ENCODE measurements at regions not wholly inside any gene's neighbourhood (a gene's known extent, or its start where the extent isn't known, plus 50 kb on each side); places are given as distances from the start of the nearest gene placed in this dataset.

DNA sequence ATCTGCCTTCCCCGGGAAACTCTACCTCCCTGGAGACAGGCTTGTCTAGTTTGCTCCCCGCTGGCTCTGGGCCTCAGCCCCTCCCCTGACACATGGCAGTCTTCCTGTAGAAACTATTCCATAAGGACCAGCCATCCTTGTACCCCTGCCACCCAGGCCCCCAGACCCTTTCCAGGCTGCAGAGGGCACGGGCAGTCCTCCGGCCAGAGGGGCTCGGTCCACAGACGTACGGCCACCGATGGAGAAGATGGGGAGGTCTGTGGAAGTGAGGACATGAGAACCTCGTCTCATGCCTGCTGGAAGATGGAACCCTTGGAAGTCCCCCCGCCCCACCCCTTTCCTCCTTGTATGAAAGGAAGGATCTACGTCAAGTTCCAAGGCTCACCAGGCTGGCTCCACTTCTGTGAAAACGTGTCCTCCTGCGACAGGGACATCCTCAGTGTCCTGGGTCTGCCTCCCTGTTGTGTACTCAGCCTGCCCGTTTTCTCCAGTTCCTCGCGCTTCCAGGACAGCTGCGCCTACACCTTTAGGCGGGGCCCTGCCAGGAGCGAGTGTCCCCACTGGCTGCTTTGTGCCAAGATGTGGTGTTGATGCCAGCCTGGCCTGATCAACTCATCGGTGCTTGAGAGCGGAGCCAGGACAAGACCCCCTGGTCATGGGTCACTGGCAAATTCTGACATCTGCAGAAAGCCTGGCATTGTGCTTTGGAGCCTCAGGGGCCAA is 414.9 kb downstream of the GLRX3 start:
- Histone ChIP-seq H3K36me3 (ENCODE audit: control insufficient read depth, insufficient read depth, low read length) (no peaks in the 10 kb centered on the region), H2AK9ac (replicated peaks; ENCODE audit: low read depth, low read length, poor library complexity) (no peak overlapping the region), H3K4ac (ENCODE audit: low read depth, low read length) (no peak overlapping the region), H3K23ac (ENCODE audit: low read depth, low read length) (no peak overlapping the region), H2BK120ac (ENCODE audit: low read depth, low read length) (no peak overlapping the region), H4K5ac (ENCODE audit: low read depth, low read length) (no peak overlapping the region), H3K27ac (ENCODE audit: insufficient read depth, low read length) (no peak overlapping the region), H3K4me2 (ENCODE audit: low read depth, low read length) (no peak overlapping the region), H2AFZ (replicated peaks; ENCODE audit: low read length, poor library complexity) (no peak overlapping the region), H4K8ac (ENCODE audit: low read depth in 2 of 2, low read length in 2 of 2) (no peak overlapping the region), H3K14ac (replicated peaks; ENCODE audit: low read depth, low read length) (no peak overlapping the region), H4K91ac (ENCODE audit: insufficient read depth, low read depth, low read length) (no peak overlapping the region), H3K56ac (ENCODE audit: extremely low read depth, insufficient read depth, low read length) (no peak overlapping the region), H3K9me1 (ENCODE audit: insufficient read depth, low read length) (no peaks in the 10 kb centered on the region), H2AK5ac (ENCODE audit: low read depth, low read length) (no peak overlapping the region), H3K4me3 (ENCODE audit: insufficient read depth, low read depth, low read length) (no peak overlapping the region), H4K20me1 (ENCODE audit: insufficient read depth, low read length) (no peaks in the 10 kb centered on the region), H3K18ac (ENCODE audit: low read depth, low read length) (no peak overlapping the region), H3K9ac (ENCODE audit: low read depth, low read length) (no peak overlapping the region), H2BK5ac (ENCODE audit: low read depth, low read length, poor library complexity, severe bottlenecking) (no peak overlapping the region), H3K4me1 (ENCODE audit: control insufficient read depth, insufficient read depth, low read length) (no peaks in the 10 kb centered on the region), H2BK15ac (ENCODE audit: low read depth, low read length) (no peak overlapping the region), H3K27me3 (ENCODE audit: control insufficient read depth, insufficient read depth, low read length) (no peaks in the 10 kb centered on the region), H3K79me1 (ENCODE audit: low read depth in 1 of 2, low read length in 2 of 2) (no peaks in the 10 kb centered on the region), H3K9me3 (ENCODE audit: control insufficient read depth, insufficient read depth, low read length) (peaks cover 51% of the 10 kb centered on the region), H2BK20ac (ENCODE audit: low read depth, low read length) (no peak overlapping the region)
- in situ Hi-C loops (cut with MboI; ENCODE audit: low sequenced_read_pairs) = no loop called here
- DNase-seq (no peak), ATAC-seq (ENCODE audit: low read depth) (no peak)
- POLR2A ChIA-PET (ENCODE audit: unreplicated experiment) = no interaction called here
- TF ChIP-seq MAFK (IDR thresholded peaks at IDR 0.05; ENCODE audit: low read depth, low read length) (no peak), FOS (IDR thresholded peaks at IDR 0.05; ENCODE audit: low read depth, low read length) (no peak), RCOR1 (IDR thresholded peaks at IDR 0.05; ENCODE audit: insufficient replicate concordance, low read length) (no peak), POLR2A (IDR thresholded peaks at IDR 0.05; ENCODE audit: low read depth, low read length) (no peak), RFX5 (IDR thresholded peaks at IDR 0.05; ENCODE audit: low read depth, low read length) (no peak), NFE2L2 (IDR thresholded peaks at IDR 0.05; ENCODE audit: low read depth, low read length) (no peak), MAZ (IDR thresholded peaks at IDR 0.05; ENCODE audit: borderline replicate concordance, low read depth, low read length) (no peak), CHD1 (IDR thresholded peaks at IDR 0.05; ENCODE audit: low read depth, low read length) (no peak)
- BruUV-seq (replicated peaks) = no TSS peak
- CTCF ChIA-PET = no interaction called here
- intact Hi-C loops (cut with micrococcal nuclease) = no loop called here
- WGBS, 2 experiments (ENCODE audit: extremely low coverage in 2 of 2, insufficient read length in 1 of 2) = 60% methylated on average over 4 of the region's 21 CpGs; no CpG with 5 or more reads in 1 of the 2 experiments
- dilution Hi-C loops (cut with HindIII; ENCODE audit: low sequenced_read_pairs, unreplicated experiment) = no loop called here
